Endothelial cell of hepatic sinusoid (primary cell): ENCODE measurements at regions not wholly inside any gene's neighbourhood (a gene's known extent, or its start where the extent isn't known, plus 50 kb on each side); places are given as distances from the start of the nearest gene placed in this dataset.

Experiments used
- in situ Hi-C: cut with HindIII; loops from 2 replicates; pipeline ENCODE4 v1.10.0; 2017; ENCODE audit warnings: low sequenced_read_pairs

DNA sequence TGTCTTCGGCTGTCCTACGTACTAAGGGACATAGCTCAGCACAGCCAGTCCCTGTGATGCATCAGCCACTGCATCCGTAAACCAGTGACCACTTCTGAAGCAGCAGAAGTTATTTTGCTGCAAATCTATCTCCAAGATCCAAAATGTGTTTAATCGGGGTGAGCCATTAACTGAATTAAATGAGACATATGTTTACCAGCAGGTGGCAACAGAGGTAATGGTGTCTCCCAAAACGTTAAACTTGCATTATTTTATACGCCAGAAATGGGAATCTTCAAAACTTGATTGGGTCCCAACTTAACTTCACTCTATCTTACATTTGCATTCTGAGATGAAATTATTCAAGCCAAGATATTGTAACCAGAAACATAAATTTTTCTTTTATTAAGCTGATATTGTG is 75.3 kb upstream of the BOC start:
- in situ Hi-C loops: no loop called here

DNA sequence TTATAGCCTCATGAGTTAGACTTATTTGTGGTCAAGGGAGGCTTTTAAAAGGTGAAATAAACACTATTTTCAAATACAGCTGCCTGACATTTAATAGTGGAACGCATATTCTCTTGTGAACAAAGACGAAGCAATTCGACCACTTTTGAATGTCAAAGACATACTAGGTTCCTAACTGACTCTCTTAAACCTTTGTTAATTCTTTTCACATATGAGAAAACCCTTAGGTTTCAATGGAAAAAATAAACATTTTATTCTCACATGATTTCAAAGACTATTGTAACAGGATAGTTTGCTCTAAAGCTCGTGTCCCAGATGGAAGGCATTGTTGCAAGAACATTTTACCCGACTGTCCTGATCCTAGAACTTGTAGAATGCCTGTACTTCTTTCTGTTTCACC is 74.8 kb upstream of the BOC start:
- in situ Hi-C loops: no loop called here

DNA sequence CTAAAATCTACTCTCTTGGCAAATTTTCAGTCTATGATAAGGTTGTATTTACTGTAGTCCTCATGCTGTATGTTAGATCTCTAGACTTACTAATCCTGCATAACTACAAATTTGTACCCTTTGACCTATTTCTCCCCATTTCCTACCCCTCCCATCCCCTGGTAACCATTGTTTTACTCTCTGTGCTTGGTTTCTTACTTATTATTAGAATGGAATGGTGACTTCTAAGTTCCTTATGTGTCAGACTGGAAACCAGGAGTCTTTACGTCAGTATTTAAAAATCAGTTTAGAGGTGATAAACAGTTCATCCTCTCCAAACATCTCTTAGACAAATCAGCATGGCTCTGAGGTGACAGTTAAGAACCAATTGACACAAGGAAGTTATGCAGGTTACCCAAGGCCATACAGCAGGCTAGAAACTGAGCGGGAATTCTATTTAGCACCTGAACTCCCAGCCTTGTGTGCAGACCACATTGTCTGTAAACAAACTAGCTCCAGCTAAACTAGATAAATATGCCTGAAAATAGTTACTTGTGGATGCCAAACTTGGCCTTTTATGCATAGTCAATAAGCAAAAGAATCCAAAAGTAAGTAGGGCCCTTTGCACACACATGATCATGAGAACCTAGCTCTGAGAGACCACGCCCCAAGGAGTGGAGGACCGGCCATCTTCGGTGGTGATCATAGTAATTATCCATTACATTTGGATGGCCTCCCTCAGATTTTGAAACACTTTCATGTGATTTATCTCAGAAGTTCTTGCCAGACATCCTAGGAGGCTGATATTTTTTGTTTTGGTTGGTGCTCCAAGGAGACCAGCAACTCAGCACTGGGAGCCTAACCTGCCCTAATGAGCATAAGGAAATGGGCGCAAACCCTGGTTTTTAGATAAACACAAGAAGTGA is 72.3 kb upstream of the BOC start:
- in situ Hi-C loops: no loop called here

DNA sequence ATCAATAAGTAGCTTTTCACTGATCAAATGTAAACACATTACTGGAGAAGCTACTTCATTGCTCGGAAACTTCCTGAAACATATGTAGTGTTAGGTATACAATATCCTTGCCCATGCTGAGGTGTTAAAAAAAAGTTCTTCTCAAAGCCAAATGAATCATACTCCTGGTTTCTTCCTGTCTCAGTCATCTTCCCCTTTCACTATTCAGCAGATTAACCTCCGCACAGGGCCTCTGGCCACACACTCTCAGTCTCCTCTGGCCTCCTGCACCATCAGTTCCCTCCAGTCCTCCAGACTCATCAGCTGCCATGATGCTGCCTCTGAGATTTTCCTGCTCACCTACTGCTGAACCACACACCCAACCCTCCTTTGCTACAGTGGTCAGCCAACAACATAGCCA is 70.5 kb upstream of the BOC start:
- in situ Hi-C loops: no loop called here

DNA sequence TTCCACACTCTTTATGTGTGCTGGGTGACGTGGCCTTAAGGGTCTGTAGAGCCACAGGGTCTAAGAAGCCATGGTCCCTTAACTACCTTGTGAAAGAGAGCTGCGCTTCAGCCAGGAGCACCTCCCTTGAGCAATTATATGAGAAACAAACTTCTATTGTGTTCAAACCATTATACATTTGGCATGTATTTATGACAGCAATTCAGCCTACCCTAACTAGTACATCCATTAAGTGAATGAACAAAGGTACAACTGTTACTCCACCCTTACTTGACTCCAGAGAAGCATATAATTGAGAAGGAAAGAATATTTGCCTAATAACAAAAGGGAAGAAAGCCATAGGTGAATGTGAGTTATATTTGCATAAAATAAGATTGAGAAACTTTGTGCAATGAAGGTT is 69.8 kb upstream of the BOC start:
- in situ Hi-C loops: no loop called here

DNA sequence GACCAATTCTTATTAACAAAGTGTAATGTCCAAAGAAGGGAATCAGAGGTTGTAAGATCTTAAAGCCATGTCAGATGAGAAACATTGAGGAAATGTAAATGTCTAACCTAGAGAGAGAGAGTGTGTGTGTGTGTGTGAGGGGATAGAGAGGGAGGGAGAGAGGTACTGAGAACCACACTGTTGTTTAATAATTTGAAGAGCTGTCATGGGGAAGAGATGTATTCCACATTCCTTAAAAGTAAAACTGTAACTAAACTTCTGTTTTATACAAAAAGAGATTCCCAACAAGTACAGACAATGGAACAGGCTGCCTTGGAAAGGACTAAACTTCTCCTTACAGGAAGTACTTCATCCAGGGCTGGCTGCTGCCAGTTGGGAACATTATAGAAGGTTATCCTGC is 68.9 kb upstream of the BOC start:
- in situ Hi-C loops: no loop called here

DNA sequence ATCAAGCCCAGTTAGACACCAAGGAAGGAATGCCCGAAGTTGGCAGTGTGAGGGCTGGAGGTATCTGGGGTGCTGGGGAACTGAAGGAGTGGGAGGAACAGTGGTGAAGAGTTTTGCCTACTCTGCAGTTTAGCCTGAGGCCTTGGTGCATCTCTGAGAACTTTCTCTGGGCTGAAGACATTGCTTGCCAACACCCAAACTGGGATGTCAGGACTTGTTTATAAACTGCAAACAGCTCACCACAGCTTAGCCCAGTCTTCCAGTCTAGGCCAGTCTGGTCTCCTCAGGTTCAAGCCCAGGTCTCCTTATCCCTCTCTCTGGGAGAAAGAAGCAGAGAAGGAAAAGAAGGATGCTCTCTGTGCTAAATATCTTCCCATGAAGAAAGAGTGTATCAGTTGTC is 68.0 kb upstream of the BOC start:
- in situ Hi-C loops: no loop called here

DNA sequence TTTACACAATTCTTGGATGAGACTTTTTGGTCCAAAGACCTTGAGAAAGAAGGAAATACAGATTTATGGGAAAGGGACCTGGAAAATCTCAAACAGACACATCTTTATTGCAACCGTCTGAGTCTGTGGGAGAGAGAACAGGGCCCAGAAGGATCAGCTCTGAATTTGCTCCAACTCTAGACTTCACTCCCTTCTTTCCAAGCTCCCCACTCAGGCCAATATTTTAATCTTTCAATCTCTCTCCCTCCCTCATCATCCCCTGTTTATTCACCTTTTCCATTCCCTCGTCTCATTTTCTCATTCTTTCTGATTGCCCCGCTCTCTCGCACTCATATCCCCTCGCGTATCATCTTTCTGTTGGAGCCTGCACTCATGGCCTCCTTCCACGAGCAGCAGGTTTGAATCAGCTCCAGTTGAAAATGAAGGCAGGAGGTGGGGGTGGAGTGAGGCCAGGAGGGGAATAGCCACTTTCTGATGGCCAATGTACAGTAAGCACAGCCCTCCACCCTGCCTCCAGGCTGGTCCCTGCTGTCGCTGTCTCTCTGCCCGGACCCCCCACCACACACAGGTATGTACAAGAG is 63.6 kb upstream of the BOC start:
- in situ Hi-C loops: loop anchor here (5.0 kb wide), 1 partner anchor 105 kb away; no protein-coding TSS in a partner anchor

DNA sequence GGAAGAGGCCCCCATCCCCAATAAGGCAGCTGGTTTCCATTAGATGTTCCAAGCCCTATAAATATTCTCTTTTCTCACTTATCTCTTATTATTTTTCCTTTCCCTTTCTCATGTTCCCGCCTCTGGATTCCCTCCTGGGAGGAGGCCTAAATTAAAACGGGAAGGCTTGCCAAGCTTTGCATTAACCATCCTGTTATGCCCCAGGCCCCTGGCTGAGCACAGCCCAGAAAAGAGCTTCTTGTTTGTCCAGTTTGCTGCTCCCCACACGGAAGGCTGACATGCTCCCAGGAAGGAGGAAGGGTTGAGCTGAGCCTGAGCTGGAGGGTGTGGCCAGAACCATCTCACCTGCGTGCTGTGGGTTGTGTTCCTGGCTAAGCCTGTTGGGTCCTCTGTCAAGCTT is 63.1 kb upstream of the BOC start:
- in situ Hi-C loops: loop anchor here (5.0 kb wide), 1 partner anchor 106 kb away; no protein-coding TSS in a partner anchor

DNA sequence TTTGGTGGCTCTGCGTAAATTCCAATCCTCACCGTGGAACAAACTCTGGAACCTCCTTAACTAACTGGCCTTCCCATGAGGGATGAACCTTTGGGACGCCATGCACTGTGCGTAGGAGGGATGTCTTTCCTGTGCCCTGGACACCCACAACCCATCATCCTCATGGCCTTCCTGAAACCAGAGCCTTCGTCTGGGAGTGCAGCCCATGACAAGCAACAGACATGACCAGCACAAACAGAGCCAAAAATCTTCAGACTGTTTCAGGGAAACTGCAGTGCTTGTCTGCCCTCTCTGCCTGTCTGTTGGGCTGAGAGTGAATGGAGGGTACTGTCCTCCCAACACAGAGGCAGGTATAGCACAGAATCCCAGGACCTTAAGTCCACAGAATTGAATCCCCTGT is 61.1 kb upstream of the BOC start:
- in situ Hi-C loops: no loop called here

DNA sequence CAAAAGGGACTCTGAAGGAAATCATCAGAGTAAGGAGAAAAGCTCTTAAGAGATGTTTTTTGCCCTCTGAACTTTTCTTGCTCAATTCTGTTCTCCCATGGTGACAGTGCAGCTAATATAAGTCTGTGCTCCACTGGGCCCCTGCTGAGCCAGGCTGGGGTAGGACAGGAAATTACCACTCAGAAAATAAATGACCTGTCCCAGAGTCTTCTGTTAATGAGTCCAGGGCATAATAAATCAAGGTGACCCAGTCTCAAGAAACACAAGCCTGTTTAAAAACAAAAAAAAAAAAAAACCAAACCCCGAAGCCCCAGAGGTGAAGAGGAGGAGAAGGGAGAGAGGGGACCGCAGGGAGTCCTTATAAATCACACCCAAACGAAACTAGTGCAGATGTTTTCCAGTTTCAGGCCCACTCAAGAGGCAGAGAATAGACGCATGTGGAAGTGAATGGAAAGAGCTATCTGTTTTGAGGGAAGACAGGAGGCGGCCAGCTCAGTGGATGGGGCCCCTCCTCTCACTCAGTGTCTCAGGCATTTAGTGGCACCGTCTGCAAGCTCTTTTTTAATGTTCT is 59.8 kb upstream of the BOC start:
- in situ Hi-C loops: no loop called here

DNA sequence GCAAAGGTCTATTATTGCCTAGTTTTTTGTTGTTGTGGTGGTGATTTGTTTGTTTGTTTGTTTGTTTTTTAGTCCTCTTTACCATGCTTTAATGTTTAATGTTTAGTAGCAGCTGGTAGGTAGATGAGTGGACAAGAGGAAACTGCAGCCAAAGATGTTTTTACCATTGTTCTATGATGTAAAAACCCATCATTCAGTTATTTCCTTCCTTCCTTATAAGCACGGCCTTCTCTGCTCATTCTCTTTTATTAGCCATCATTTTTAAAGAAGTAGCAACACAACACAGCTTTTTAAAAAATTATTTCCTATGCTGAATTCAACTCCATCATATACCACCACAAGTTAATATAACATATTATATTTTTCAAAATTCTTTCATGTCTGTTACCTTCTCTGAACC is 58.5 kb upstream of the BOC start:
- in situ Hi-C loops: no loop called here

DNA sequence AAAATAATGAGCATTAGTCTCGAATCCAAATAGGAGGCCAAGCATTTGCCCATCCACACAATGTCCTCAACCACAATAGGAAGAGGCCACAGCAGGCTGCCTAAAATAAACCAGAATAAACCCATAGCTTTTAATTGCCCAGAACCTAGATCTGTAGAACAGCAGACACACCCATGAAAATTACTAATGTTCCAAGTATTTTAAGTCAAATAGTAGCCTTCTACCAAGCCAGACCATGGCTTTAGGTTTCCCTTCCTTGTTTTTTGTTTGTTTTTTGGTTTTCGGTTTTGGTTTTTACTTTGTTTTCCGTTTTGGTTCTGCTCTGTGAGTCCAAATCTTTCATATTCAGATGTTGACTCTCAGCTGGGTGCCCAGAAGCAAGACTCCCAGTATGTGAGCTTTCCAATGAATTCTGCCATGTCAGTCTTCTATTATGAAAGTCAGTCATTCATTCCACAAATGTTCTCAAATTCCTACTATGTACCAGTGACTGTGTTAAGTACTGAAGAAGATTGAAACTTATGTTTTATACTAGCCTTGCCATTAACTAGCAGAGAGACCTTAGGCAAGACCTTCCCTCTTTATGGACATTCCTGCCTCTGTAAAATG is 57.8 kb upstream of the BOC start:
- in situ Hi-C loops: no loop called here

DNA sequence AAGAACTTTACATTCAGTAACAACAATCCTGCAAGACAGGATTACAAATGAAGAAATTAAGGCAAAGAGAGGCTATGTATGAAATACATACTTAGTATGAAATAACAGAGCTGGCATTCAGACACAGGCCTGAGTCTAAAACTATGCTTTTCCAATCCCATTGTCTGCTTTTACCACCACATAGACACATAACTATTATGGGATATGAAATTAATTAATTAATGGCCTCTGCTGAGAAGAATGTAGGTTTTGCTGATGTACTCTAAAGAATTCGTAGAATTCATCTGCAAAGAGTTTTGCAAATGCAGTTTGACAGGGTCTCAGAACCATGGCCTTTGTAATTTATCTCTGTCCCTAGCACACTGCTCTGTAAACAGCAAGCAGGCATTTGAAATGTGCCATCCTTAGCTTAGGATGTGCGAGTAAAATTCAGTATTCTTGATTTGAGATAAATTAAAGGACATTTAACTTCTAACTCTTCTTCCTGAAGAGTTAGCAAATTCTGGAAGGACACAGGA is 54.5 kb upstream of the BOC start:
- in situ Hi-C loops: no loop called here

DNA sequence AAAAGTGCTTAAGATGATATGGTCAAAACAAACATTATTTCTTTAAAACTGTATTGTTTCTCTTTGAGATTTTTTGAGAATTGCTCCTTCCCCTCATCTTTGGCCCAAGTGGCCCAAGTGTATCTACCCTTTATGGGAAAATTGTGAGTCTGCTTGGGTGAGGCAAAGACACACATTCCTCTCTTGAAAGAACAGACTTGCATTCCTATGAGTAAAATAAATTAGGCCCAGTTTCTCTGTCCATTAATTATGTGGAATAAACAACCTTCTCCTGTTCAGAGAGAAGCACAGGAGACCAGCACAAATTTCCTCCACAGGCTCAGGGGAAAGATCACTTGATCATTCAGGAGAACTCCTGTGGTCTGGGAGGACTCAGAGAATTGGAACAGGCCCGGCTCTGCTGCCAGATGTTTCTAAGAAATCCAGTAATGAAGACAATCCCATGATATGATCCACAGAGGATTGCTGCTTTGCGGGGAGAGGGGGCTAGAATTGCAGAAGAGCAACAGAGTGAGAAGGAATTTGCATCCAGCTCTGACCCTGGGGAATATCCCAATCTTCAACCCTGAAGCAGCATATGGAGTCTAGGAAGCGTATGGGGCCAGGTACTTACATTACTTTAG is 53.8 kb upstream of the BOC start:
- in situ Hi-C loops: no loop called here

DNA sequence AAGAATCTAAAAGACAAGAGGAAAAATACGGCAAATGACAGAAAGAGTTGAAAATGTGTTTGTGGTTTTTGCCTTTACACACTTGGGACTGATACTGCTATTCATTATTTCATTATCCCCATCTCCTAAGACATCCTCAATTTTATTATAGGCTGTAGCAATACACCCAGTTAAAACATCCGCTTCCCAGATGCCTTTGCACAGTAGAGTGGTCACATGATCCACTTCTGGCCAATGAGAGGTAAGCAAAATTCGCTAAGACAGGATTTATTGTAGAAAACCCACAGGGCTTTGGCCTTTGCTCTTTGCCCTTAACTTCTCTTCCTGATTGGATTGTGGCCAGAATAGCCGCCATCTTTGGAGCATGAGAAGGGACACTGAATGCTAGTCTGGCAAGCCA is 53.2 kb upstream of the BOC start:
- in situ Hi-C loops: no loop called here
